GM12891 (cell line): ENCODE measurements at regions not wholly inside any gene's neighbourhood (a gene's known extent, or its start where the extent isn't known, plus 50 kb on each side); places are given as distances from the start of the nearest gene placed in this dataset.
"Not testable (repeated sequence)": the region's sequence is repeated elsewhere in the genome, so short reads cannot be mapped to it uniquely, and the experiment has no call there.

Experiments used
- DNase-seq: peaks from one replicate; pipeline ENCODE4 v3.0.0; 2011; ENCODE audit warnings: low spot score; ENCODE audit not compliant: insufficient read length
- FAIRE-seq: peaks from 2 replicates; lab custom pipeline; 2011; peaks lifted over from hg19 to GRCh38; lab: Jason Lieb, UNC
- PAX5 ChIP-seq: IDR thresholded peaks from 2 replicates; pipeline ENCODE4 v1.6.1; 2011; ENCODE audit warnings: low read length, moderate library complexity, mild to moderate bottlenecking; ENCODE audit not compliant: insufficient read depth, severe bottlenecking
- POLR2A ChIP-seq: IDR thresholded peaks from 2 replicates; pipeline ENCODE4 v1.6.1; 2011; ENCODE audit warnings: low read depth, low read length, control low read depth
- POLR2AphosphoS5 ChIP-seq: IDR thresholded peaks from 2 replicates; pipeline ENCODE4 v1.6.1; 2011; ENCODE audit warnings: low read depth, low read length, control low read depth
- POU2F2 ChIP-seq: IDR thresholded peaks from 2 replicates; pipeline ENCODE4 v1.6.1; 2011; ENCODE audit warnings: low read depth, mild to moderate bottlenecking, control low read depth, low read length, moderate library complexity
- SPI1 ChIP-seq: IDR thresholded peaks from 2 replicates; pipeline ENCODE4 v1.6.1; 2011; ENCODE audit warnings: low read depth, low read length, control low read depth
- TAF1 ChIP-seq: IDR thresholded peaks from 2 replicates; pipeline ENCODE4 v1.6.1; 2011; ENCODE audit warnings: low read depth, low read length, control low read depth

DNA sequence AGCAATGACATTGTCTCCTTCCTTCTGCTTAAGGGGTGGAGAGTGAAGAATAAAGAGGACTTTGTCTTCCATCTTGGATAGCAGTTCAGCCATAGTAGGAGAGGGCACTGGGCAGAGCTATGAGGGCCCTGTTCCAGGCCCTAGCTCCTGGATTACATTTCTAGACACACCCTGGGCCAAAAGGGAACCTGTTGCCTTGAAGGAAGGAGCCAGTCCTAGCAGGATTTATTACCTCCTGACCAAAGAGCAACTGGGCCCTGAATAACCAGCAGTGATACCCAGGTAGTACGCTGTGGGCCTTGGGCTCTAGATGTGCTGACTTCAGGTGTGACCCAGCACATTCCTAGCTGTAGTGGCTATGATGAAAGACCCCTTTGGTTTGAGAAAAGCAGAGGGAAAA is 95.8 kb downstream of the RMI1 start:
- DNase-seq: no peak
- FAIRE-seq: no peak
- no peak for TF ChIP-seq PAX5
- TF ChIP-seq TAF1: no peak
- no peak for TF ChIP-seq POLR2AphosphoS5
- TF ChIP-seq POLR2A: no peak
- no peak for TF ChIP-seq POU2F2
- TF ChIP-seq SPI1: no peak

DNA sequence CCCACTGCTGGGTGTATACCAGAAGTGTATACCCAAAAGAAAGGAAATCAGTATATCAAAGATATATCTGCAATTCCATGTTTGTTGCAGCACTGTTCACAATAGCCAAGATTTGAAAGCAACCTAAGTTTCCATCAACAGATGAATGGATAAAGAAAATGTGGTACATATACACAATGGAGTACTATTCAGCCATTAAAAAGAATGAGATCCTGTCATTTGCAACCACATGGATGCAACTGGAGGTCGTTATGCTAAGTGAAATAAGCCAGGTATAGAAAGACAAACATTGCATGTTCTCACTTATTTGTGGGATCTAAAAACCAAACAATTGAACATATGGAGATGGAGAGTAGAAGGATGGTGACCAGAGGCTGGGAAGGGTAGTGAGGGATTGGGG is 97.2 kb downstream of the RMI1 start:
- not testable (repeated sequence) for FAIRE-seq

DNA sequence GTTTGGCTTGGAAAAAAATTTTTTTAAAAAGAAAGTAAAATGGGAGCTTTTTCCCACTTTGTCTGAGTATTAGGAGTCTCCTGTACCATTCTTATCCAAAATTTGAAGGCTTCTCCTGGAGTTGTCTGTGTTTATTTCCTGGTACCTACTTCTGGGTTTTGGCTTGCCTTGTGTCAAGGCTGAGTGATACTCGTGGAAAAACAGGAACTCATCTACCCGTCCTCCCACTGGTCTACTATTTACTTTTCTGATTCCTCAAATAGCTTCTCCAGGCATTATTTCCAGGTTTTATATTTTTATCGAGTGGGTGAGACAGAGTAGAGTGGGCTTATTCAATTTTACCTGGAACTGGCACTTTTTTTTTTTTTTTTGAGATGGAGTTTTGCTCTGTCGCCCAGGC is 99.4 kb downstream of the RMI1 start:
- DNase-seq (no peak), FAIRE-seq (no peak)
- TF ChIP-seq POU2F2: no peak
- TF ChIP-seq TAF1: no peak

More for the DNA sequence above, 97.2 kb downstream of the RMI1 start:
- DNase-seq: not testable (repeated sequence)

DNA sequence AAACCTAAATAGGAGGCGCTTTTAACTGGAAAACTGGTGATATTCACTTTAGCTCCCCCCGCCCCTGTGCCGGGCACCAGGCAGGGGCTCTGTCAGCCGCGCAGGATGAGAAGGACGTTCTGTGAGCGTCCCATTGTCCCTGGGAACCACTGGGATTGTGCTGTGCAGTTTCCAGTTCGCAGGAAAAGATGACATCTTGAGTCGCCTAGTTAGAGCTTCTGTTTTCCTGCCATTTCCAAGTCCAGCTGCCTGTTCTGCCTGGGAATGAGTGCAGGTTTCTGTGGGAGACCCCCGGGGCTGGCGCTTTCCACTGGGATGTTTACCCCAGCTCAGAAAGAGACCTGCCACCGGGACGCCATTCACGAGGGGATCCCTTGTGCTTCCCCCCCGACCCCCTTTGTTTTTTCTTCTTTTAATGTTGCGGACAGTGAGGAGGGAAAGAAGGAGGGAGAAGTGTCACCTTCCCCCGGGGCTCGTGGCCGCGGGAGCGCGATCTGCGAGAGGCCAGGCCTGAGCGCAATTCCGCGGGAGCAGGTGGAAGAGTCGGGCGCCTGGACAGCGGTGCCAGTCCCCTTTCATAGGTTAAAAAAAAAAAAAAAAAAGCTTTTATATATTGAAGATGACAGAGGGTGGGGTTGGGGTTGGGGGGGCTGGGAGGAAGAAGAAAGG is 121.5 kb downstream of the RMI1 start:
- FAIRE-seq (no peak), DNase-seq (no peak)
- TF ChIP-seq PAX5 (no peak), SPI1 (no peak), POLR2AphosphoS5 (no peak), POLR2A (no peak), POU2F2 (no peak), TAF1 (no peak)

DNA sequence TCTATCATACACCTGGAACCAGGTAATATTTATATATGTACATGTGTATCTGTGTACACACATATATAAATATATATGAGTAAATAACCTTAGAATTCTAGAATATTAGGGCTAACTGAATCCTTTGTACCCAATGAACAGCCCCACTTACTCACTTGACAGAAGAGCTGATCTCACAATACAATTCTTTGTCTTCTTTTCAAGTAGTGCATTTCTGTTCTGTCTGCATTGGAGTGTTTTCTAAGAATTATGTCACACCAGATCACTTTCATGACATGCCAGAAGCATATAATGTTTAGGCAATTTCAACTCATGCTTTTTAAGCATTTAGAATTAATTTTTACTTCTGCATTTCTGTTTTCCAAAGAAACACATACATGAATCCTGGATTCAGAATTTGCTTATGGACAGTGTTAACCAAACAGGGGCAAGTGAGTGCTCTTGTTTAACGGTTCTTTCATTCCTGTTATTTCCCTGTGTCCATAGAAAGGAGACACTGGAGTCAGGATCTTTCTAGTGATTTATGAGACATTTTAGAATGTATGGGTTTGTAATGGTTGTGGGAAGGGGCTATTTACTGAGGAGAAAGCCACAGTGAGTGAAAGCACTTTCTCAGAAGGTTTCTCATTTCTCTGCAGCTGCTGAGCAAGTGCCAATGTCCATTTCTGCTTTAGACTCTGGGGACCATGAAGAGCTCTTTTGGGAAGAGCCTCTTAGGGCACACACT is 123.2 kb downstream of the RMI1 start:
- TF ChIP-seq TAF1 (no peak), PAX5 (no peak), SPI1 (no peak), POU2F2 (no peak), POLR2AphosphoS5 (no peak), POLR2A (no peak)
- DNase-seq: no peak
- no peak for FAIRE-seq

DNA sequence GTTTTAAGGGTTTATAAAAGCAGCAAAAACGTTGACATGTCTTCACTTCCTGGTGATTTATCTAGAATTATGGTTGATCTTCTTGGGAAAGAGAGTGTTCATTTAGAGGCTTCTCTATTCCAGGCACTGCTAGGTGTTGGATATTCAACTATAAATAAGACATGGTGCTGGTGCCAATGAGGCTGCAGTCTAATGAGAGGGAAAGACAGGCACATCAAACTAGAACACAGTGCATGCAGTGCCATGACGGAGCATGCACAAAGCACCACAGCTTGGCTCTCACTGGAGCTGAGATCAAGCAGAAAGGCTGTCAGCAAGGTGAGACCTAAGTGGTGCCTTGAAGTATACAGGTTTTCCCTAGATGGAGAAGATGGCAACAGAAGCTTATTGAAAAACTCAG is 126.5 kb downstream of the RMI1 start:
- DNase-seq: no peak
- no peak for FAIRE-seq
- TF ChIP-seq PAX5 (no peak), SPI1 (no peak), POU2F2 (no peak), TAF1 (no peak)

DNA sequence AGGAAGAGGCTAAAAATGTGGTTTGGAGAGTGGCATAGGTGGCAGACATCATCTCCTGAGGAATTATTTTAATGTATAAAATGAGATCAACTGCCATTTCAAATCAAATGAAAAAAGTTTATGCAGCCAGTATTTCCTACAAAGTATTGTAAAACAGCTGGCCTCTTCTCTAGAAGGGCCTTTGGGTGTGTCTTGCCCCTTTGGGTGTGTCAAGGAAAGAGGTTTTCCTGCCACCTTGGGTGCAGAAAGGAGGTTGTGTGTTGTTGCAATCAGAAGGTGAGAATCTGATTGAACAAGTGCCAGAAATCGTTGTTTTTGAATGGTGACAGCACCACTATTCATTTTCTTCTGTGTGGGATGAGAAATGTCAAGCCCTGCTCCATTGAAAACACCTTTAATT is 127.4 kb downstream of the RMI1 start:
- TF ChIP-seq TAF1: no peak
- no peak for TF ChIP-seq POU2F2
- TF ChIP-seq POLR2A: no peak
- no peak for TF ChIP-seq SPI1
- TF ChIP-seq PAX5: no peak
- no peak for TF ChIP-seq POLR2AphosphoS5
- DNase-seq (no peak), FAIRE-seq (no peak)

DNA sequence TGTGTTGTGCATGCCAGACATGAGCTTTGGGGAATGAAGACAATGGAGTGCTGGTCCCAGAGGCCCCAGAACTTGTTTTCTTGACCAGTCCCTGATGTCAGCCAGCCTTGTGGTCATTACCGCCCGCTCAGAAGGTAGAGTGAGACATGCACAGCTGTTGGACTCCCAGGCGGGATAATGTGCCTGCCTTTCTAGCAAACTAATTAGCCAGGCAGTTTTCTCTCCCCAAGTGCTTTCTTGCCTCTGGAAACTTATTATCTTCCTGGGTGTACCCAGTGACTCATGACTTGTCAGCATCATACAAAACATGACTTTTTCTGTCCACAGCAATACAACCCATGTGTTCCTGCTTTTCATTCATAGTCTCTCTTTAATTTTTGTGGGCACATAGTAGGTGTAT is 131.1 kb downstream of the RMI1 start:
- DNase-seq: no peak
- no peak for TF ChIP-seq POLR2AphosphoS5
- no peak for TF ChIP-seq TAF1
- no peak for TF ChIP-seq PAX5
- no peak for TF ChIP-seq POLR2A
- FAIRE-seq: no peak

DNA sequence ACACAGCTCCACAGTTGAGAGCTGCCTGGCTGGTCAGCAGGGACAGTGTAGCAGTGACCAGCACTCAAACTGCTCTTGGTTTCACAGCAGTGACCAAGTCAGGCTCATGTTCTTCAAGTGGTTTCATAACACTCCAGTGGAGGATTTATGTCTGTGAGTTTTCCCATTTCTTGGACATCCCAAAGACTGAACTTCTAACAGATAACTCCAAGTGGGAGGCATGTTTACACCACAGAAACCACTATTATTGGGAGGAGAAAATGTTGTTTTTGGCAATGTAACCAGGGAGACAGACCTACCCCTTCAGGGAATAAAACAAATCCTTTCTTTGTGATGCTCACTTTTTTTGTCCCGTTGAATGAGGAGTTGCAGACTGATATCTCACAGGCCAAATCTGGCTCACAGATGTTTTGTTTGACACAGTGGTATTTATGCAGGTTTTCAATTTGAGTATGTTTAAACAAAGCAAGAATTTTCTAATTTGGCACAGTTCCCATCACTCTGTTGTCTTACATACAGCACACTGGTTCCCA is 141.5 kb downstream of the RMI1 start:
- no peak for FAIRE-seq
- TF ChIP-seq TAF1 (no peak), PAX5 (no peak), SPI1 (no peak), POLR2AphosphoS5 (no peak), POU2F2 (no peak), POLR2A (no peak)

DNA sequence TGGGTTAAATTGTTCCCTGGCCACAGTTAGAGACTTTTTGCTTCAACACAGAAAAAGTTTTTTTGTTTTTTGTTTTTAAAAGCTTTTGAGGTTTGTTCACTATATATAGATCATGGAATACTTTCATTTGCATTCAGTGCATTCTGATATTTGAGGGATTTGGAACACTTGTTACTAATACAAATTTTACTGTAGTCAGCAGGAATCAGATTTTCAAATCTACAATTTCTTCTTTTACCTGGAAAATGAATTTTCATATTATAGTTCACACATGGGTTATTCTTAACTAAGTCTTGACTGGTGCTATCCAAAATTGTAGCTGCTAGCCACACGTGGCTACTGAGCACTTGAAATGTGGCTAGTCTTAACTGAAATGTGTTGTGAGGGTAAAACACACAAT is 142.0 kb downstream of the RMI1 start:
- DNase-seq (no peak), FAIRE-seq (no peak)
- TF ChIP-seq POLR2AphosphoS5 (no peak), TAF1 (no peak), POU2F2 (no peak), PAX5 (no peak), SPI1 (no peak), POLR2A (no peak)

More for the DNA sequence above, 141.5 kb downstream of the RMI1 start:
- no peak for DNase-seq
